Bronchial epithelial cell (primary cell): ENCODE measurements at regions not wholly inside any gene's neighbourhood (a gene's known extent, or its start where the extent isn't known, plus 50 kb on each side); places are given as distances from the start of the nearest gene placed in this dataset.

Experiments used
- DNase-seq: peaks from one replicate; pipeline ENCODE4 v3.0.0-alpha.2; 2010; ENCODE audit warnings: low read depth
- FAIRE-seq: peaks from 2 replicates; lab custom pipeline; 2011; peaks lifted over from hg19 to GRCh38; lab: Jason Lieb, UNC
- H3K27me3 ChIP-seq: 2 replicates; pipeline ENCODE4 v1.5.1; 2011; ENCODE audit warnings: low read length; ENCODE audit not compliant: control insufficient read depth, insufficient read depth
- H3K36me3 ChIP-seq: 2 replicates; pipeline ENCODE4 v1.5.1; 2011; ENCODE audit warnings: low read length; ENCODE audit not compliant: control insufficient read depth, insufficient read depth
- H3K4me3 ChIP-seq: 2 replicates; pipeline ENCODE4 v1.5.1; 2011; ENCODE audit warnings: mild to moderate bottlenecking, low read depth, low read length, control low read depth
- CTCF ChIP-seq: IDR thresholded peaks from 2 replicates; pipeline ENCODE4 v1.5.1; 2011; ENCODE audit warnings: mild to moderate bottlenecking, moderate library complexity, low read length, control low read depth, inconsistent platforms; ENCODE audit not compliant: insufficient read depth, severe bottlenecking

GRCh38 chr2:190123956-190124355 is 61.4 kb upstream of the MSTN start:
- Histone ChIP-seq H3K27me3 (no peaks in the 10 kb centered on the region), H3K36me3 (no peaks in the 10 kb centered on the region), H3K4me3 (no peak overlapping the region)
- FAIRE-seq (no peak), DNase-seq (peak; percentile 7)
- TF ChIP-seq CTCF = no peak

GRCh38 chr2:190121971-190122370 is 59.4 kb upstream of the MSTN start:
- peak; percentile 43 for TF ChIP-seq CTCF
- DNase-seq = peak; percentile 45
- no peak for FAIRE-seq

GRCh38 chr2:190121305-190121704 is 58.8 kb upstream of the MSTN start:
- FAIRE-seq (no peak), DNase-seq (no peak)
- no peak overlapping the region for H3K4me3 ChIP-seq
- no peaks in the 10 kb centered on the region for H3K27me3 ChIP-seq
- TF ChIP-seq CTCF = no peak
- H3K36me3 ChIP-seq = no peaks in the 10 kb centered on the region

More at GRCh38 chr2:190121971-190122370, 59.4 kb upstream of the MSTN start:
- Histone ChIP-seq H3K36me3 (no peaks in the 10 kb centered on the region), H3K27me3 (no peaks in the 10 kb centered on the region), H3K4me3 (no peak overlapping the region)

GRCh38 chr2:190119923-190120590 is 57.5 kb upstream of the MSTN start:
- Histone ChIP-seq H3K4me3 (no peak overlapping the region), H3K27me3 (no peaks in the 10 kb centered on the region), H3K36me3 (no peaks in the 10 kb centered on the region)
- TF ChIP-seq CTCF = no peak
- no peak for FAIRE-seq
- no peak for DNase-seq

- FAIRE-seq (no peak), DNase-seq (no peak)
- H3K4me3 ChIP-seq = no peak overlapping the region
- TF ChIP-seq CTCF = no peak
- no peaks in the 10 kb centered on the region for H3K36me3 ChIP-seq
- no peaks in the 10 kb centered on the region for H3K27me3 ChIP-seq
Observed at GRCh38 chr2:190119257-190119656, 56.7 kb upstream of the MSTN start.

- TF ChIP-seq CTCF = no peak
- no peaks in the 10 kb centered on the region for H3K36me3 ChIP-seq
- no peak overlapping the region for H3K4me3 ChIP-seq
- DNase-seq (no peak), FAIRE-seq (no peak)
- H3K27me3 ChIP-seq = no peaks in the 10 kb centered on the region
Observed at GRCh38 chr2:190117305-190117704, 54.8 kb upstream of the MSTN start.
